K562 (cell line): ENCODE measurements at regions not wholly inside any gene's neighbourhood (a gene's known extent, or its start where the extent isn't known, plus 50 kb on each side); places are given as distances from the start of the nearest gene placed in this dataset.

Experiments used
- ATAC-seq: fragments of 200-7000 bp; cut with Tn5 transposase; 3 replicates; pipeline ENCODE4 v1.9.1; 2020; ENCODE audit warnings: moderate library complexity
- BruUV-seq: library from RNA; stranded (reverse); fragments of 400-500 nt; replicated peaks from 2 replicates; lab custom pipeline; 2021; lab: Mats Ljungman, UMichigan
- CTCF ChIA-PET: fragments of 300-600 bp; formaldehyde crosslinking; extraction: SDS; loops from one replicate; lab custom pipeline; 2021; ENCODE audit warnings: low intra/inter-chr PET ratio; lab: Yijun Ruan, JAX
- POLR2A ChIA-PET: fragments of 300-600, 350-650 bp; sonication (Branson Sonifier 250); formaldehyde crosslinking; extraction: SDS; loops from one replicate; lab custom pipeline; 2021; ENCODE audit warnings: antibody characterized with exemption, inconsistent platforms; lab: Yijun Ruan, JAX
- DNase-seq, 4 experiments: peaks; one replicate each; pipeline versions ENCODE4 v3.0.0 to v3.0.0-alpha.2; 2011 to 2018; ENCODE audit warnings: low spot score in 3 of 4, mixed read lengths in 3 of 4; ENCODE audit errors: extremely low read depth in 1 of 4
- FAIRE-seq: peaks from 2 replicates; lab custom pipeline; 2011; peaks lifted over from hg19 to GRCh38; lab: Jason Lieb, UNC
- H2AFZ ChIP-seq: 2 replicates; pipeline ENCODE4 v1.6.0; 2011; ENCODE audit warnings: low read depth, low read length, control low read depth, inconsistent platforms
- H3K27ac ChIP-seq: fragments of 200-600 bp; 3 replicates; pipeline ENCODE4 v1.8.0; 2011; ENCODE audit warnings: low read depth, mild to moderate bottlenecking, control low read depth, inconsistent platforms, low read length, moderate library complexity, mixed read lengths; ENCODE audit errors: extremely low read depth
- H3K27me3 ChIP-seq, 2 experiments: fragments of 300-600 bp in 1 of 2; 2 replicates in 1 of 2; 3 replicates in 1 of 2; pipeline versions ENCODE4 v1.6.0 to v1.8.0; 2011; ENCODE audit warnings: inconsistent platforms in 2 of 2, low read length in 2 of 2, mild to moderate bottlenecking in 1 of 2, mixed read lengths in 1 of 2, moderate library complexity in 1 of 2; ENCODE audit not compliant: control insufficient read depth in 2 of 2, insufficient read depth in 2 of 2
- H3K36me3 ChIP-seq: fragments of 300-600 bp; 3 replicates; pipeline ENCODE4 v1.8.0; 2011; ENCODE audit warnings: mild to moderate bottlenecking, low read length, inconsistent platforms; ENCODE audit not compliant: control insufficient read depth, insufficient read depth
- H3K4me1 ChIP-seq, 2 experiments: fragments of 200-600 bp in 1 of 2; replicated peaks in 1 of 2; 2 replicates in 1 of 2; 3 replicates in 1 of 2; pipeline versions ENCODE4 v1.5.1 to v1.8.0; 2011; ENCODE audit warnings: inconsistent platforms in 2 of 2, low read length in 2 of 2, mild to moderate bottlenecking in 1 of 2, mixed read lengths in 1 of 2, moderate library complexity in 1 of 2; ENCODE audit not compliant: control insufficient read depth in 2 of 2, insufficient read depth in 2 of 2
- H3K4me2 ChIP-seq: 2 replicates; pipeline ENCODE4 v1.6.1; 2011; ENCODE audit warnings: low read length, control low read depth, inconsistent platforms, mixed read lengths; ENCODE audit not compliant: insufficient read depth
- H3K4me3 ChIP-seq: fragments of 200-600 bp; sonication (generic), shearing (Covaris generic); 2 replicates; pipeline ENCODE4 v1.5.1; 2016; ENCODE audit warnings: control low read depth, inconsistent platforms
- H3K79me2 ChIP-seq: fragments of 200-600 bp; 3 replicates; pipeline ENCODE4 v1.8.0; 2011; ENCODE audit warnings: low read length, inconsistent platforms; ENCODE audit not compliant: control insufficient read depth, insufficient read depth
- H3K9ac ChIP-seq, 2 experiments: 2 replicates each; pipeline versions ENCODE4 v1.6.0 to v1.6.1; 2011; ENCODE audit warnings: low read depth in 2 of 2, low read length in 2 of 2, control low read depth in 1 of 2, inconsistent platforms in 1 of 2, mild to moderate bottlenecking in 1 of 2, mixed read lengths in 1 of 2; ENCODE audit not compliant: insufficient read depth in 1 of 2
- H3K9me1 ChIP-seq: one replicate; pipeline ENCODE4 v1.6.0; 2011; ENCODE audit warnings: inconsistent platforms, mild to moderate bottlenecking, low read length, moderate library complexity; ENCODE audit not compliant: control insufficient read depth, insufficient read depth
- H3K9me3 ChIP-seq: replicated peaks from 2 replicates; pipeline ENCODE4 v1.5.1; 2011; ENCODE audit warnings: low read depth, low read length, inconsistent platforms; ENCODE audit not compliant: control insufficient read depth, insufficient read depth
- H4K20me1 ChIP-seq: replicated peaks from 2 replicates; pipeline ENCODE4 v1.6.1; 2011; ENCODE audit warnings: low read length, inconsistent platforms, mixed read lengths; ENCODE audit not compliant: control insufficient read depth, insufficient read depth
- ARID3A ChIP-seq: IDR thresholded peaks from 2 replicates; pipeline ENCODE4 v1.6.1; 2012; ENCODE audit warnings: low read depth, low read length, improper control_type of control experiment, borderline replicate concordance
- CBFB ChIP-seq: sonication (generic); formaldehyde crosslinking; IDR thresholded peaks from 2 replicates; pipeline ENCODE4 v1.4.0; 2020; ENCODE audit warnings: mild to moderate bottlenecking, missing genetic modification reagents
- CCNT2 ChIP-seq: IDR thresholded peaks from 2 replicates; pipeline ENCODE4 v1.6.1; 2011; ENCODE audit warnings: borderline replicate concordance, low read depth, mild to moderate bottlenecking, moderate library complexity, mixed read lengths, low read length; ENCODE audit not compliant: insufficient read length; ENCODE audit errors: extremely low read depth
- CHAMP1 ChIP-seq: fragments of 450-650 bp; IDR thresholded peaks from 2 replicates; pipeline ENCODE4 v1.6.1; 2016; ENCODE audit warnings: mild to moderate bottlenecking
- CREBBP ChIP-seq: IDR thresholded peaks from one replicate; pipeline ENCODE4 v1.6.1; 2012; ENCODE audit warnings: low read depth, mild to moderate bottlenecking, control low read depth, inconsistent platforms, low read length
- KAT7 ChIP-seq: sonication (generic); formaldehyde crosslinking; IDR thresholded peaks from 2 replicates; pipeline ENCODE4 v1.8.0; 2022; ENCODE audit warnings: missing genetic modification reagents, mild to moderate bottlenecking, borderline replicate concordance
- KAT8 ChIP-seq: fragments of 450-650 bp; IDR thresholded peaks from 2 replicates; pipeline ENCODE4 v1.6.1; 2016; ENCODE audit warnings: low read depth, mild to moderate bottlenecking
- KDM4B ChIP-seq, 2 experiments: fragments of 450-650 bp in 1 of 2; sonication (generic) in 1 of 2; IDR thresholded peaks; 2 replicates each; pipeline ENCODE4 v1.6.1; 2016 to 2017; ENCODE audit warnings: borderline replicate concordance in 2 of 2, antibody characterized with exemption in 1 of 2, low read depth in 1 of 2, mild to moderate bottlenecking in 1 of 2
- LEF1 ChIP-seq: fragments of 450-650 bp; IDR thresholded peaks from 2 replicates; pipeline ENCODE4 v1.6.1; 2016; ENCODE audit warnings: mild to moderate bottlenecking
- RAD51 ChIP-seq: fragments of 450-650 bp; IDR thresholded peaks from 2 replicates; pipeline ENCODE4 v1.7.1; 2016; ENCODE audit warnings: low read depth, mild to moderate bottlenecking, borderline replicate concordance
- SIRT6 ChIP-seq: IDR thresholded peaks from one replicate; pipeline ENCODE4 v1.6.1; 2012; ENCODE audit warnings: low read depth, mild to moderate bottlenecking, control low read depth, inconsistent platforms, low read length, moderate library complexity
- WHSC1 ChIP-seq: IDR thresholded peaks from one replicate; pipeline ENCODE4 v1.6.1; 2012; ENCODE audit warnings: low read length, control low read depth, inconsistent platforms
- WGBS: fragments of 100-300 bp; shearing (Covaris generic); methylation state at CpG from one replicate; pipeline ENCODE4 v1.1.6; 2016; ENCODE audit warnings: low coverage, mixed read lengths; ENCODE audit not compliant: insufficient coverage; ENCODE audit errors: missing lambda C conversion rate; 5-methylcytosine and 5-hydroxymethylcytosine counted together
- in situ Hi-C: fragments of 300-500 bp; cut with MboI; formaldehyde crosslinking; loops from 4 replicates; pipeline ENCODE4 v1.15.0; 2018; ENCODE audit warnings: inconsistent platforms, mixed read lengths
- intact Hi-C: fragments of 100-400 bp; cut with micrococcal nuclease; formaldehyde crosslinking; loops from 2 replicates; pipeline ENCODE4 v1.14.2; 2022
- TF ChIP-seq, protein P1 (sequence below): fragments of 200-400 bp; formaldehyde crosslinking; IDR thresholded peaks from 2 replicates; pipeline ENCODE4 v1.6.1; 2017; ENCODE audit warnings: mild to moderate bottlenecking, low read depth, low read length, moderate library complexity

- no peak for TF ChIP-seq CHAMP1
Measured at GRCh38 chr6:145244349-145245100, 490.8 kb downstream of the EPM2A start (continued).

DNA sequence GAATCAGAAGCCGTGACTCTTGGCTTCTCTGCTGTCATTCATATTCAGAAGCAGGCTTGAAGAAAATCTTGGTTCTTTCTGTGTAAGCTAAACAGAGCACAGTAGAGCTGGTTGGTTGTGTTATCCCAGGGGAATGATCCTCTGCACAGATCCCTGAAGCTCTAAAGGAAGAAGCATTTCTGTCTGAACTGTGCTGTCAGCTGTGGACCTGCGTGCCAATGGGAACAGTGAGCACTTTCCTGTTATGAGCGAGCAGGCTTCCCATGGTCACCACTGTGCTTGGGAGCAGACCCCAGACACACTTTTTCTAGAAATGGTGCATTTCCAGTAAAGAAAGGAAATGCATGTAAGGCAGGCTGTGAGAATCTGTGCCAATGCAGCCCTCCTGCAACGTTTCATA is 490.2 kb downstream of the EPM2A start:
- H3K27me3 ChIP-seq, result no peaks in the 10 kb centered on the region
- in situ Hi-C loops, result no loop called here
- H3K9me3 ChIP-seq, result no peaks in the 10 kb centered on the region; the same call in 1 of the 2 replicates
- no peaks in the 10 kb centered on the region for H3K36me3 ChIP-seq
- WGBS, result 1% methylated on average over 4 of the region's 4 CpGs
- no peak overlapping the region for H3K27ac ChIP-seq
- no peaks in the 10 kb centered on the region for H3K79me2 ChIP-seq
- H3K9me1 ChIP-seq, result no peaks in the 10 kb centered on the region
- no peak overlapping the region for H3K4me3 ChIP-seq
- intact Hi-C loops, result no loop called here
- DNase-seq, result no peak
- H4K20me1 ChIP-seq, result no peaks in the 10 kb centered on the region
- no peak overlapping the region for H3K4me2 ChIP-seq
- ChIA-PET POLR2A (interaction anchor here (0.5 kb wide), 1 partner anchor 1299 kb away, joined by 3 read pairs; no protein-coding TSS in a partner anchor), CTCF (no interaction called here)
- no peak overlapping the region for H3K9ac ChIP-seq
- no TSS peak for BruUV-seq
- no peaks in the 10 kb centered on the region for H3K4me1 ChIP-seq
- ATAC-seq, result no peak
- TF ChIP-seq WHSC1 (no peak), KDM4B (IDR thresholded peaks at IDR 0.05; ENCODE audit: borderline replicate concordance in 2 of 2, low read depth in 1 of 2) (no peak), SIRT6 (no peak), CCNT2 (no peak), RAD51 (no peak), LEF1 (no peak), KAT7 (no peak), KAT8 (no peak), CBFB (CRISPR knock-in tag) (no peak), CREBBP (no peak), ARID3A (no peak)
- TF ChIP-seq, protein P1, sequence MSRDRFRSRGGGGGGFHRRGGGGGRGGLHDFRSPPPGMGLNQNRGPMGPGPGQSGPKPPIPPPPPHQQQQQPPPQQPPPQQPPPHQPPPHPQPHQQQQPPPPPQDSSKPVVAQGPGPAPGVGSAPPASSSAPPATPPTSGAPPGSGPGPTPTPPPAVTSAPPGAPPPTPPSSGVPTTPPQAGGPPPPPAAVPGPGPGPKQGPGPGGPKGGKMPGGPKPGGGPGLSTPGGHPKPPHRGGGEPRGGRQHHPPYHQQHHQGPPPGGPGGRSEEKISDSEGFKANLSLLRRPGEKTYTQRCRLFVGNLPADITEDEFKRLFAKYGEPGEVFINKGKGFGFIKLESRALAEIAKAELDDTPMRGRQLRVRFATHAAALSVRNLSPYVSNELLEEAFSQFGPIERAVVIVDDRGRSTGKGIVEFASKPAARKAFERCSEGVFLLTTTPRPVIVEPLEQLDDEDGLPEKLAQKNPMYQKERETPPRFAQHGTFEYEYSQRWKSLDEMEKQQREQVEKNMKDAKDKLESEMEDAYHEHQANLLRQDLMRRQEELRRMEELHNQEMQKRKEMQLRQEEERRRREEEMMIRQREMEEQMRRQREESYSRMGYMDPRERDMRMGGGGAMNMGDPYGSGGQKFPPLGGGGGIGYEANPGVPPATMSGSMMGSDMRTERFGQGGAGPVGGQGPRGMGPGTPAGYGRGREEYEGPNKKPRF, result no peak
- no peak for FAIRE-seq
- H2AFZ ChIP-seq, result no peak overlapping the region
